MM.1S (cell line): ENCODE measurements at regions not wholly inside any gene's neighbourhood (a gene's known extent, or its start where the extent isn't known, plus 50 kb on each side); places are given as distances from the start of the nearest gene placed in this dataset.

Experiments used
- DNase-seq: peaks from one replicate; pipeline ENCODE4 v3.0.0-alpha.2; 2015
- H2AFZ ChIP-seq: fragments of 300-600 bp; sonication (generic); 2 replicates; pipeline ENCODE4 v1.6.0; 2016; ENCODE audit warnings: antibody characterized with exemption, low read length
- H3F3A ChIP-seq: fragments of 300-600 bp; sonication (generic); 2 replicates; pipeline ENCODE4 v1.6.1; 2016; ENCODE audit warnings: mild to moderate bottlenecking, antibody characterized with exemption, low read length, moderate library complexity, mixed read lengths; ENCODE audit not compliant: insufficient read depth
- H3K27ac ChIP-seq: fragments of 300-600 bp; sonication (generic); 2 replicates; pipeline ENCODE4 v1.5.1; 2016; ENCODE audit warnings: mild to moderate bottlenecking, low read length
- H3K27me3 ChIP-seq: fragments of 300-600 bp; sonication (generic); replicated peaks from 2 replicates; pipeline ENCODE4 v1.6.0; 2016; ENCODE audit warnings: low read length; ENCODE audit not compliant: insufficient read depth
- H3K36me3 ChIP-seq: fragments of 300-600 bp; sonication (generic); replicated peaks from 2 replicates; pipeline ENCODE4 v1.6.1; 2016; ENCODE audit warnings: mild to moderate bottlenecking, low read length, mixed read lengths; ENCODE audit not compliant: insufficient read depth
- H3K4me1 ChIP-seq: fragments of 300-600 bp; sonication (generic); 2 replicates; pipeline ENCODE4 v1.6.1; 2016; ENCODE audit warnings: low read length, mixed read lengths
- H3K4me2 ChIP-seq: fragments of 300-600 bp; sonication (generic); 2 replicates; pipeline ENCODE4 v1.6.0; 2016; ENCODE audit warnings: low read depth, low read length
- H3K4me3 ChIP-seq: fragments of 300-600 bp; sonication (generic); 2 replicates; pipeline ENCODE4 v1.5.1; 2016; ENCODE audit warnings: low read length, mixed read lengths
- H3K79me2 ChIP-seq: fragments of 300-600 bp; sonication (generic); 2 replicates; pipeline ENCODE4 v1.6.1; 2016; ENCODE audit warnings: mixed run types, low read length, mixed read lengths
- H3K9ac ChIP-seq: fragments of 300-600 bp; sonication (generic); 2 replicates; pipeline ENCODE4 v1.6.1; 2016; ENCODE audit warnings: low read length, mixed read lengths
- H3K9me2 ChIP-seq: fragments of 300-600 bp; sonication (generic); replicated peaks from 2 replicates; pipeline ENCODE4 v1.6.1; 2016; ENCODE audit warnings: mild to moderate bottlenecking, low read length, mixed read lengths; ENCODE audit not compliant: insufficient read depth
- H3K9me3 ChIP-seq: fragments of 300-600 bp; sonication (generic); replicated peaks from 2 replicates; pipeline ENCODE4 v1.6.1; 2016; ENCODE audit warnings: mild to moderate bottlenecking, low read length, mixed read lengths; ENCODE audit not compliant: insufficient read depth
- H4K20me1 ChIP-seq: fragments of 300-600 bp; sonication (generic); 2 replicates; pipeline ENCODE4 v1.6.1; 2016; ENCODE audit warnings: mild to moderate bottlenecking, low read length, moderate library complexity, mixed read lengths; ENCODE audit not compliant: insufficient read depth
- EZH2 ChIP-seq: fragments of 300-600 bp; sonication (generic); optimal IDR thresholded peaks from 2 replicates; pipeline ENCODE3; 2017; ENCODE audit warnings: low read depth, mild to moderate bottlenecking, antibody characterized with exemption, low read length, mixed read lengths
- EZH2phosphoT487 ChIP-seq: fragments of 300-600 bp; sonication (generic); IDR thresholded peaks from 2 replicates; pipeline ENCODE4 v1.6.1; 2018; ENCODE audit warnings: antibody characterized with exemption, low read length
- TF ChIP-seq, protein P1 (sequence below): fragments of 300-600 bp; sonication (generic); IDR thresholded peaks from 2 replicates; pipeline ENCODE4 v1.5.1; 2016; ENCODE audit warnings: antibody characterized with exemption, low read length, mixed read lengths

DNA sequence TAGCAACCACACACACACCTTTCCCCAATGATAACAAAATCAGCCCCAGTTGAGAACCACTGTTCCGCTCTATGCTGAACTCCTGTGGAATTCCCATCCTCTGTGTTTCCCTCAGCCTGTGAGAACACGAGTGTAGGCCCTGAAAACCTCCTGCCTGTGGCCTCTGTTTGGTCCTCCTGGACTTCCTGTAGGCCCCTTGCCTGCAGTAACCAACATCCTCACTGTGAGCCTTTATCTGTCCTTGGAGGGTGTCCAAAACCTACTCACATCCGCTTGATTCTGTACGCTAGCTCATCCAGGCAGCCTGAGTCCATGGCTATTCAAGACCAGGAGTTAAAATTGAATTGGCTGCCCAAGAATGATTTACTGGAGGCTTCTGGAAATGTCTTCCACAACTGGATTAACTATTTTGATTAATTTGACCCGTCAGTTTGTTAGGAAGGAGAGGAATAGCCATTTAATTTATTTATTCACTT, 149.8 kb downstream of the AKR1D1 start:
- no peaks in the 10 kb centered on the region for H3K79me2 ChIP-seq
- H3K9ac ChIP-seq, result no peak overlapping the region
- H3K9me2 ChIP-seq, result no peaks in the 10 kb centered on the region
- DNase-seq, result no peak
- no peak overlapping the region for H2AFZ ChIP-seq
- no peak overlapping the region for H3K4me3 ChIP-seq
- H3K4me2 ChIP-seq, result no peak overlapping the region
- no peaks in the 10 kb centered on the region for H4K20me1 ChIP-seq
- H3K27me3 ChIP-seq, result no peaks in the 10 kb centered on the region
- H3K4me1 ChIP-seq, result no peaks in the 10 kb centered on the region
- H3F3A ChIP-seq, result no peaks in the 10 kb centered on the region
- TF ChIP-seq, protein P1, sequence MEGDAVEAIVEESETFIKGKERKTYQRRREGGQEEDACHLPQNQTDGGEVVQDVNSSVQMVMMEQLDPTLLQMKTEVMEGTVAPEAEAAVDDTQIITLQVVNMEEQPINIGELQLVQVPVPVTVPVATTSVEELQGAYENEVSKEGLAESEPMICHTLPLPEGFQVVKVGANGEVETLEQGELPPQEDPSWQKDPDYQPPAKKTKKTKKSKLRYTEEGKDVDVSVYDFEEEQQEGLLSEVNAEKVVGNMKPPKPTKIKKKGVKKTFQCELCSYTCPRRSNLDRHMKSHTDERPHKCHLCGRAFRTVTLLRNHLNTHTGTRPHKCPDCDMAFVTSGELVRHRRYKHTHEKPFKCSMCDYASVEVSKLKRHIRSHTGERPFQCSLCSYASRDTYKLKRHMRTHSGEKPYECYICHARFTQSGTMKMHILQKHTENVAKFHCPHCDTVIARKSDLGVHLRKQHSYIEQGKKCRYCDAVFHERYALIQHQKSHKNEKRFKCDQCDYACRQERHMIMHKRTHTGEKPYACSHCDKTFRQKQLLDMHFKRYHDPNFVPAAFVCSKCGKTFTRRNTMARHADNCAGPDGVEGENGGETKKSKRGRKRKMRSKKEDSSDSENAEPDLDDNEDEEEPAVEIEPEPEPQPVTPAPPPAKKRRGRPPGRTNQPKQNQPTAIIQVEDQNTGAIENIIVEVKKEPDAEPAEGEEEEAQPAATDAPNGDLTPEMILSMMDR, result no peak
- TF ChIP-seq EZH2phosphoT487 (no peak), EZH2 (no peak)
- no peaks in the 10 kb centered on the region for H3K9me3 ChIP-seq
- no peak overlapping the region for H3K27ac ChIP-seq
- no peaks in the 10 kb centered on the region for H3K36me3 ChIP-seq

DNA sequence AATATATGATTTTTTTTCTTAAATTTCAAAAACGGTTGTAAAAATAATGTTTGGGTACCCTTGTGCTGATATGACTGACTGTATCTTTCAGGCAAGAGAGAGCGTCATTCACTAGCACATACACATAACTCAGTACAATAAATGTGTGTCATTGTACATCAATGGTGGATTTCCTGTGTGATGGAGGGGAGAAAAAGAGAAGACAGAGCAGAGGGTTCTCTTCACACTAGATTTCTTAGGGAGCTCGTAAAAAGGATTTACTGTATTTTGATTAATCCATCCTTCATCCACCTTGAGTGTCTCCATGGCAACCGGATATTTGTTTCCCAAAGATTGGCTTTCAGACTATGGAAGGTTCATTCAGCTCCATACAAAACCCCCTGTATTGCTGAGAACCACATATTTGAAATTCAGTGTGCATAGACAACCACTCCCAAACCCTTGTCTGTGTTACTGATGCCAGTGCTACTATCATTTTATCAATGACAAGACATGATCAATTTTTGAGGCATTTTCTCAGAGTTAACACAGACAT, 150.6 kb downstream of the AKR1D1 start:
- H3K9ac ChIP-seq, result no peak overlapping the region
- no peak overlapping the region for H3K4me2 ChIP-seq
- no peaks in the 10 kb centered on the region for H3K9me2 ChIP-seq
- H3K27ac ChIP-seq, result no peak overlapping the region
- H3K36me3 ChIP-seq, result no peaks in the 10 kb centered on the region
- H3K27me3 ChIP-seq, result no peaks in the 10 kb centered on the region
- TF ChIP-seq, protein P1, result no peak
- TF ChIP-seq EZH2 (no peak), EZH2phosphoT487 (no peak)
- no peaks in the 10 kb centered on the region for H3K4me1 ChIP-seq
- H3K4me3 ChIP-seq, result no peak overlapping the region
- H3F3A ChIP-seq, result no peaks in the 10 kb centered on the region
- H2AFZ ChIP-seq, result no peak overlapping the region
- H4K20me1 ChIP-seq, result no peaks in the 10 kb centered on the region
- no peaks in the 10 kb centered on the region for H3K9me3 ChIP-seq
- no peak for DNase-seq
- no peaks in the 10 kb centered on the region for H3K79me2 ChIP-seq

DNA sequence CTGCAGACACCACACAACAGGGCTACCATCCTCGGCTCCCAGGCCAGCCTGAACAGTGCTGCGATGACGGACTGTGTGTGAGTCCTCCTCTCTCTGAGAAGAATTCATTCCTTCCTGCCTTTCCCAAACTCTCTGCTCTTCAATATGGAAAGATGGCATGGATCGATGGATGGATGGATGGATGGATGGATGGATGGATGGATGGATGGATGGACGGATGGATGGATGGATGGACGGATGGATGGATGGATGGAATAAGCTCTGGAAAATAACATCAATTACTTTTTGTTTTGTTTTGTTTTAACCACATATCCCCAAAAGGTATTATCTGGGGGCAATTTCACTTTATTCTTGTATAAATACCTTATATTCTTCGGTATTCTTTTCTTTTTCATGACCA, 151.9 kb downstream of the AKR1D1 start:
- Histone ChIP-seq H3K27me3 (no peaks in the 10 kb centered on the region), H3K79me2 (no peaks in the 10 kb centered on the region), H3K9me3 (no peaks in the 10 kb centered on the region), H3K9me2 (no peaks in the 10 kb centered on the region), H3F3A (no peaks in the 10 kb centered on the region), H3K4me2 (no peak overlapping the region), H3K4me1 (no peaks in the 10 kb centered on the region), H3K4me3 (no peak overlapping the region), H4K20me1 (no peaks in the 10 kb centered on the region), H3K27ac (no peak overlapping the region), H2AFZ (no peak overlapping the region), H3K36me3 (no peaks in the 10 kb centered on the region), H3K9ac (no peak overlapping the region)
- TF ChIP-seq EZH2phosphoT487 (no peak), EZH2 (no peak)
- TF ChIP-seq, protein P1, result no peak
- DNase-seq, result no peak
